Fibroblast of pulmonary artery (primary cell): ENCODE measurements at regions not wholly inside any gene's neighbourhood (a gene's known extent, or its start where the extent isn't known, plus 50 kb on each side); places are given as distances from the start of the nearest gene placed in this dataset.
A peak's percentile ranks its signal among the peaks of the same experiment; 100 is the strongest.

Source experiments
- DNase-seq: peaks from one replicate; pipeline ENCODE4 v3.0.0-alpha.2; 2010; ENCODE audit warnings: low read depth
- H3K4me3 ChIP-seq: replicated peaks from 2 replicates; pipeline ENCODE4 v1.5.1; 2011; ENCODE audit warnings: low read depth, mild to moderate bottlenecking, control low read depth, low read length, moderate library complexity
- CTCF ChIP-seq: IDR thresholded peaks from 2 replicates; pipeline ENCODE4 v1.5.1; 2011; ENCODE audit warnings: mild to moderate bottlenecking, control low read depth, low read length, inconsistent platforms; ENCODE audit errors: missing control alignments

GRCh38 chr6:140897804-140898573 lies 1234.7 kb upstream of the GJE1 start:
- no peak overlapping the region for H3K4me3 ChIP-seq
- no peak for DNase-seq
- TF ChIP-seq CTCF = no peak

- H3K4me3 ChIP-seq = no peak overlapping the region
- DNase-seq = no peak
- TF ChIP-seq CTCF = no peak
Measured at GRCh38 chr6:140897349-140897748, 1235.4 kb upstream of the GJE1 start.

- DNase-seq = no peak
- no peak overlapping the region for H3K4me3 ChIP-seq
- TF ChIP-seq CTCF = no peak
Measured at GRCh38 chr6:140893432-140893831, 1239.3 kb upstream of the GJE1 start.

GRCh38 chr6:140879946-140880345 lies 1252.8 kb upstream of the GJE1 start:
- H3K4me3 ChIP-seq = no peak overlapping the region
- peak; percentile 88 for DNase-seq
- no peak for TF ChIP-seq CTCF

GRCh38 chr6:140874066-140874465 lies 1258.7 kb upstream of the GJE1 start:
- no peak for TF ChIP-seq CTCF
- H3K4me3 ChIP-seq = no peak overlapping the region
- DNase-seq = no peak

- no peak for TF ChIP-seq CTCF
- no peak overlapping the region for H3K4me3 ChIP-seq
- no peak for DNase-seq
Measured at GRCh38 chr6:140872885-140873284, 1259.8 kb upstream of the GJE1 start.

GRCh38 chr6:140871911-140872310 lies 1260.8 kb upstream of the GJE1 start:
- TF ChIP-seq CTCF = no peak
- peak; percentile 20 for DNase-seq

More at GRCh38 chr6:140871911-140872310, 1260.8 kb upstream of the GJE1 start:
- H3K4me3 ChIP-seq = no peak overlapping the region
